ENCODE measurements at regions not wholly inside any gene's neighbourhood (a gene's known extent, or its start where the extent isn't known, plus 50 kb on each side); places are given as distances from the start of the nearest gene placed in this dataset.

DNA sequence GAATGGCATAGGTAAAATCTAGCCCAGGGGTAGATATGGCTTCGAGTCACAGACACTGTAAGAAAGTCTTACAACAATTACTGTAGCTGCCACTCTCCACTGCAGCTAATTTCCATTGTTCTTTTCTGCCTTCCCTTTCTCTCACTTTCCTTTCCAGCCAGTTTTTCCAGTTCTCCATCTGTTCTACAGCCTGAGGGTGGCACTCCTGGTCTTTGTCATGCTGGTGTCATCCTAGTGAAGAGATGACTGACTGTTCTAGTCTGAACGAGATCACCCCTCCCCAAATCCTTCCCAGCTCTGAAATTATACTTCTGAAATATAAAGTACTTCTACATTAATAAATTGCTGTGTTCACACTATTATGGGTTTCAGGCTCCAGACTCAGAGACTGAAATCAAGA, 74.2 kb upstream of the CSRP2 start:
- no peak overlapping the region for H2AFZ ChIP-seq
- no peak overlapping the region for H3K9ac ChIP-seq
- TF ChIP-seq, protein P1, sequence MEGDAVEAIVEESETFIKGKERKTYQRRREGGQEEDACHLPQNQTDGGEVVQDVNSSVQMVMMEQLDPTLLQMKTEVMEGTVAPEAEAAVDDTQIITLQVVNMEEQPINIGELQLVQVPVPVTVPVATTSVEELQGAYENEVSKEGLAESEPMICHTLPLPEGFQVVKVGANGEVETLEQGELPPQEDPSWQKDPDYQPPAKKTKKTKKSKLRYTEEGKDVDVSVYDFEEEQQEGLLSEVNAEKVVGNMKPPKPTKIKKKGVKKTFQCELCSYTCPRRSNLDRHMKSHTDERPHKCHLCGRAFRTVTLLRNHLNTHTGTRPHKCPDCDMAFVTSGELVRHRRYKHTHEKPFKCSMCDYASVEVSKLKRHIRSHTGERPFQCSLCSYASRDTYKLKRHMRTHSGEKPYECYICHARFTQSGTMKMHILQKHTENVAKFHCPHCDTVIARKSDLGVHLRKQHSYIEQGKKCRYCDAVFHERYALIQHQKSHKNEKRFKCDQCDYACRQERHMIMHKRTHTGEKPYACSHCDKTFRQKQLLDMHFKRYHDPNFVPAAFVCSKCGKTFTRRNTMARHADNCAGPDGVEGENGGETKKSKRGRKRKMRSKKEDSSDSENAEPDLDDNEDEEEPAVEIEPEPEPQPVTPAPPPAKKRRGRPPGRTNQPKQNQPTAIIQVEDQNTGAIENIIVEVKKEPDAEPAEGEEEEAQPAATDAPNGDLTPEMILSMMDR (IDR thresholded peaks at IDR 0.05) = no peak
- no peaks in the 10 kb centered on the region for H3K4me1 ChIP-seq
- no peaks in the 10 kb centered on the region for H3K79me2 ChIP-seq
- H3K4me3 ChIP-seq (ENCODE audit: low read depth, low read length) = no peak overlapping the region
- no peak overlapping the region for H3K27ac ChIP-seq
- no peak overlapping the region for H3K4me2 ChIP-seq (ENCODE audit: low read length)
- H3K9me3 ChIP-seq (ENCODE audit: control insufficient read depth, low read length) = no peaks in the 10 kb centered on the region
- no peaks in the 10 kb centered on the region for H3K27me3 ChIP-seq (ENCODE audit: control insufficient read depth, insufficient read depth, low read length)
- H3K36me3 ChIP-seq (ENCODE audit: control insufficient read depth, insufficient read depth, low read length) = no peaks in the 10 kb centered on the region

DNA sequence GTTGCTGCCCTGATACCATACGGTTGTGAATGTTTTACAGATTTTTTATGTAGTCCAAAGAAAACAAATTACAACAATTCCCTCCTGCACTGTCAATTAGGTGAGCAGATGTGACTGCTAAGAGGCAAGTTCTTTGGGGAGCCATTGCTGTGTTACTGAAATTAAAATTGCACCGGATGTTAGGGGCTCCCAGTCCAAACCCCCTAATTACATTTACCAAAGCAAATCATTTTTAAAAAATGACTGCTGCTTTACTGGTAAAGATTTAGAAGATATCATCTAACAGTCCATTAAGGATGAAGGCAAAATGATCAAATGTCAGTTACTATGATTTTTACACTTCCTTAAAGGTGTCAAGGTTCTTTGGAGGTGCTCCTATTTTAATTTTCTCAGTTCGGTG, 70.1 kb upstream of the CSRP2 start:
- TF ChIP-seq, protein P1 (IDR thresholded peaks at IDR 0.05) = no peak
- H3K9ac ChIP-seq = no peak overlapping the region

DNA sequence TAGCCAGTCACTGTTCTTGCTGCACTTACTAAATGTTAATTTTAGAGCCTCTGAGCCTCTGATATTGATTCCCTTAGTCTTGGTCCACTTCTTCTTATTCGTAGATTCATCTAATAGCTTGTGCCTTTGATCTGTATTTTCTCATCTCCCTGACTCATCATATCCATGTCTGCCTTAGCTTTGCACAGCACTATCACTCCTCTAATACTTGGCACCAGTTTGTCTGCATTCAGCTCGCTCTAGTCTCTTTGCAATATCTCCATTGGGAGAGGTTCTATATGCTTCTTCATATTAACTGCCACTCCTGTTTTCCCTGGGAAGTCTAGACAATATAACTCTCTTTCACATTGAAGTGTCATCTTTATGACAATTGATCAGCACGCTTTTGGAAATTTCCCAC, 68.5 kb upstream of the CSRP2 start:
- H3K36me3 ChIP-seq (ENCODE audit: control insufficient read depth, insufficient read depth, low read length) = no peaks in the 10 kb centered on the region
- no peaks in the 10 kb centered on the region for H3K79me2 ChIP-seq
- no peak overlapping the region for H3K9ac ChIP-seq
- H3K9me3 ChIP-seq (ENCODE audit: control insufficient read depth, low read length) = no peaks in the 10 kb centered on the region
- H3K4me1 ChIP-seq = no peaks in the 10 kb centered on the region
- H2AFZ ChIP-seq = no peak overlapping the region
- no peak overlapping the region for H3K27ac ChIP-seq
- H3K4me2 ChIP-seq (ENCODE audit: low read length) = no peak overlapping the region
- H3K4me3 ChIP-seq (ENCODE audit: low read depth, low read length) = no peak overlapping the region
- TF ChIP-seq, protein P1 (IDR thresholded peaks at IDR 0.05) = no peak
- H3K27me3 ChIP-seq (ENCODE audit: control insufficient read depth, insufficient read depth, low read length) = no peaks in the 10 kb centered on the region

More for the DNA sequence above, 70.1 kb upstream of the CSRP2 start:
- Histone ChIP-seq H2AFZ (no peak overlapping the region), H3K36me3 (ENCODE audit: control insufficient read depth, insufficient read depth, low read length) (no peaks in the 10 kb centered on the region), H3K4me3 (ENCODE audit: low read depth, low read length) (no peak overlapping the region), H3K4me1 (no peaks in the 10 kb centered on the region), H3K9me3 (ENCODE audit: control insufficient read depth, low read length) (no peaks in the 10 kb centered on the region), H3K27ac (no peak overlapping the region), H3K79me2 (no peaks in the 10 kb centered on the region), H3K27me3 (ENCODE audit: control insufficient read depth, insufficient read depth, low read length) (no peaks in the 10 kb centered on the region), H3K4me2 (ENCODE audit: low read length) (no peak overlapping the region)

DNA sequence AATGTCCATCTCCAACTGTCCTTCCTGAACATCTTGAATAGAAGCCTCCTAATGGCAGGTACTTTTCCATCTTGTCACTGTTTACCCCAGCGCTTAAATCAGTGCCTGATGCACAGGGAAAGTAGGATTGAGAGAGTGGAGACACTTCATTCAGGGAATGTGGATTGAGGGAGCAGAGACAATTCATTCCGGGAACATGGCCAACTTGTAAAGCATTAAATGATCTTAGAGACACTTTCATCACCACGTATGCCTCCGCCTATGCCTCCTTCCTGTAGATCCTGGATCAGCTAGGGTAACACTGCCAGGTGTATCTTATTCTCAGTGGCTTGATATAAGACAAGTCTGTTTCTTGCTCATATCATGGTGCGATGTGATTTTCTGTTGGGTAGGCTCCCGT, 67.6 kb upstream of the CSRP2 start:
- Histone ChIP-seq H2AFZ (no peak overlapping the region), H3K36me3 (ENCODE audit: control insufficient read depth, insufficient read depth, low read length) (no peaks in the 10 kb centered on the region), H3K4me3 (ENCODE audit: low read depth, low read length) (no peak overlapping the region), H3K27ac (no peak overlapping the region), H3K9me3 (ENCODE audit: control insufficient read depth, low read length) (no peaks in the 10 kb centered on the region), H3K79me2 (no peaks in the 10 kb centered on the region), H3K9ac (no peak overlapping the region), H3K27me3 (ENCODE audit: control insufficient read depth, insufficient read depth, low read length) (no peaks in the 10 kb centered on the region), H3K4me1 (no peaks in the 10 kb centered on the region), H3K4me2 (ENCODE audit: low read length) (no peak overlapping the region)
- TF ChIP-seq, protein P1 (IDR thresholded peaks at IDR 0.05) = no peak

DNA sequence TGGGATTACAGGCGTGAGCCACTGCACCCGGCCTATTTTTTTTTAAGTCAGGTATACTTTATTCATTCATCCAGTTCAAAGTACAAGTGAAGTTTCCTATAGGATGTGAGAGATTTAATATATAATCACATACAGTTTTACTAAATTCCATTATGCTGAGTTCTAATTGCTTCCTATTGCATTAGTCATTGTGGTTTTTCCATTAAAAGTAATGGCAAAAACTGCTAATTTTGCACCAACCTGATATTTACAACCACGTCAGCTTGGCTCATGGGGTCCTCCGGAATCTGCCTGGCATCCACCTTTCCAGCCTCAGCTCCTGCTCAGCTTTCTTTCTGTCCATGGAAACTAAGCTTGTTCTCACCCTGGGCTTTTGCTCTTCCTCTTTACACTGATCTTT, 67.0 kb upstream of the CSRP2 start:
- Histone ChIP-seq H3K4me2 (ENCODE audit: low read length) (no peak overlapping the region), H3K79me2 (no peaks in the 10 kb centered on the region)

More for the DNA sequence above, 67.0 kb upstream of the CSRP2 start:
- Histone ChIP-seq H3K4me1 (no peaks in the 10 kb centered on the region), H3K9ac (no peak overlapping the region), H3K27me3 (ENCODE audit: control insufficient read depth, insufficient read depth, low read length) (no peaks in the 10 kb centered on the region), H3K4me3 (ENCODE audit: low read depth, low read length) (no peak overlapping the region), H3K27ac (no peak overlapping the region), H3K36me3 (ENCODE audit: control insufficient read depth, insufficient read depth, low read length) (no peaks in the 10 kb centered on the region), H2AFZ (no peak overlapping the region), H3K9me3 (ENCODE audit: control insufficient read depth, low read length) (no peaks in the 10 kb centered on the region)
- TF ChIP-seq, protein P1 (IDR thresholded peaks at IDR 0.05) = no peak
